B cell (primary cell): ENCODE measurements at regions not wholly inside any gene's neighbourhood (a gene's known extent, or its start where the extent isn't known, plus 50 kb on each side); places are given as distances from the start of the nearest gene placed in this dataset.

Experiments used
- ATAC-seq: fragments of 200-7000 bp; cut with Tn5 transposase; one replicate; pipeline ENCODE4 v1.10.0; 2021; ENCODE audit warnings: low read depth, mild to moderate bottlenecking, moderate number of reproducible peaks, moderate library complexity
- CTCF ChIA-PET: fragments of 350-600 bp; sonication (Branson Sonifier 250); formaldehyde crosslinking; loops from one replicate; lab custom pipeline; 2021; ENCODE audit warnings: antibody characterized with exemption, inconsistent platforms; lab: Charles Lee
- POLR2A ChIA-PET: fragments of 350-600 bp; sonication (Branson Sonifier 250); formaldehyde crosslinking; loops from one replicate; lab custom pipeline; 2021; ENCODE audit warnings: antibody characterized with exemption; lab: Charles Lee
- DNase-seq: peaks from one replicate; pipeline ENCODE4 v3.0.0; 2013
- H2AFZ ChIP-seq: 2 replicates; pipeline ENCODE4 v1.6.1; 2012; ENCODE audit warnings: mild to moderate bottlenecking, low read depth, low read length; ENCODE audit not compliant: insufficient read depth, poor library complexity, severe bottlenecking
- H3K27ac ChIP-seq, 2 donors: 1 replicate in 1 of 2; 2 replicates in 1 of 2; pipeline ENCODE4 v1.5.1; 2012 to 2013; ENCODE audit warnings: low read length in 2 of 2, mild to moderate bottlenecking in 2 of 2, moderate library complexity in 1 of 2
- H3K27me3 ChIP-seq, 4 experiments: fragments of 200-600 bp in 1 of 4; sonication (generic) in 1 of 4; replicated peaks in 1 of 4; 1 replicate in 2 of 4; 2 replicates in 2 of 4; pipeline versions ENCODE4 v1.6.1 to v1.7.0; 2013 to 2016; ENCODE audit warnings: low read length in 3 of 4, mild to moderate bottlenecking in 2 of 4, mixed read lengths in 1 of 4, moderate library complexity in 1 of 4; ENCODE audit not compliant: insufficient read depth in 4 of 4, control insufficient read depth in 3 of 4; ENCODE audit errors: control extremely low read depth in 1 of 4
- H3K36me3 ChIP-seq, 2 experiments: replicated peaks in 1 of 2; 1 replicate in 1 of 2; 2 replicates in 1 of 2; pipeline versions ENCODE4 v1.6.1 to v1.7.1; 2013; ENCODE audit warnings: low read length in 1 of 2; ENCODE audit not compliant: insufficient read depth in 2 of 2, control insufficient read depth in 1 of 2; ENCODE audit errors: control extremely low read depth in 1 of 2, extremely low read depth in 1 of 2
- H3K4me1 ChIP-seq, 2 donors: fragments of 200-600 bp in 1 of 2; sonication (generic) in 1 of 2; 1 replicate in 1 of 2; 2 replicates in 1 of 2; pipeline versions ENCODE4 v1.5.1 to v1.6.1; 2013 to 2017; ENCODE audit warnings: low read length in 2 of 2; ENCODE audit not compliant: control insufficient read depth in 2 of 2, insufficient read depth in 2 of 2
- H3K4me2 ChIP-seq: replicated peaks from 2 replicates; pipeline ENCODE3; 2012; ENCODE audit warnings: mild to moderate bottlenecking, low read depth, low read length; ENCODE audit not compliant: poor library complexity, severe bottlenecking
- H3K4me3 ChIP-seq, 5 experiments: fragments of 200-600 bp in 1 of 5; sonication (generic) in 1 of 5; 1 replicate in 3 of 5; 2 replicates in 2 of 5; pipeline versions ENCODE4 v1.5.1 to v1.7.0; 2011 to 2016; ENCODE audit warnings: low read length in 4 of 5, mild to moderate bottlenecking in 4 of 5, low read depth in 2 of 5, control low read depth in 1 of 5, moderate library complexity in 1 of 5; ENCODE audit not compliant: insufficient read depth in 1 of 5; ENCODE audit errors: control extremely low read depth in 1 of 5, extremely low read depth in 1 of 5
- H3K79me2 ChIP-seq: fragments of 200-600 bp; sonication (generic); one replicate; pipeline ENCODE4 v1.6.0; 2016; ENCODE audit warnings: low read length; ENCODE audit not compliant: control insufficient read depth, insufficient read depth
- H3K9ac ChIP-seq: fragments of 200-600 bp; sonication (generic); 2 replicates; pipeline ENCODE4 v1.6.1; 2017; ENCODE audit warnings: mild to moderate bottlenecking, low read length, moderate library complexity
- H3K9me3 ChIP-seq, 3 donors: one replicate each; pipeline versions ENCODE4 v1.6.1 to v1.7.1; 2013; ENCODE audit warnings: low read length in 2 of 3; ENCODE audit not compliant: control insufficient read depth in 2 of 3, insufficient read depth in 1 of 3; ENCODE audit errors: control extremely low read depth in 1 of 3
- H4K20me1 ChIP-seq: 2 replicates; pipeline ENCODE4 v1.6.0; 2012; ENCODE audit warnings: mild to moderate bottlenecking, low read length; ENCODE audit not compliant: insufficient read depth, control insufficient read depth, poor library complexity, severe bottlenecking
- H3K27ac Mint-ChIP-seq: one replicate; pipeline ENCODE4 v1.8.0; 2021; ENCODE audit warnings: mixed read lengths
- H3K27me3 Mint-ChIP-seq: one replicate; pipeline ENCODE4 v1.8.0; 2021; ENCODE audit warnings: mixed read lengths
- H3K4me1 Mint-ChIP-seq: one replicate; pipeline ENCODE4 v1.8.0; 2021; ENCODE audit warnings: mixed read lengths
- H3K4me3 Mint-ChIP-seq: one replicate; pipeline ENCODE4 v1.8.0; 2021; ENCODE audit warnings: mixed read lengths
- H3K9me3 Mint-ChIP-seq: one replicate; pipeline ENCODE4 v1.8.0; 2022; ENCODE audit warnings: mixed read lengths; ENCODE audit not compliant: insufficient read depth
- EZH2 ChIP-seq: IDR thresholded peaks from 2 replicates; pipeline ENCODE4 v1.6.1; 2012; ENCODE audit warnings: borderline replicate concordance, low read depth, mild to moderate bottlenecking, moderate library complexity, low read length; ENCODE audit not compliant: insufficient read depth, poor library complexity, severe bottlenecking
- WGBS: methylation state at CpG from one replicate; pipeline ENCODE4 v1.1.5; 2013; ENCODE audit warnings: missing lambda C conversion rate; ENCODE audit not compliant: insufficient coverage; 5-methylcytosine and 5-hydroxymethylcytosine counted together
- intact Hi-C: fragments of 100-400 bp; cut with micrococcal nuclease; formaldehyde crosslinking; loops from one replicate; pipeline ENCODE4 v1.10.0; 2022
- TF ChIP-seq, protein P1 (sequence below): fragments of 200-600 bp; IDR thresholded peaks from one replicate; pipeline ENCODE4 v1.8.0; 2022; ENCODE audit warnings: antibody characterized with exemption, mild to moderate bottlenecking

DNA sequence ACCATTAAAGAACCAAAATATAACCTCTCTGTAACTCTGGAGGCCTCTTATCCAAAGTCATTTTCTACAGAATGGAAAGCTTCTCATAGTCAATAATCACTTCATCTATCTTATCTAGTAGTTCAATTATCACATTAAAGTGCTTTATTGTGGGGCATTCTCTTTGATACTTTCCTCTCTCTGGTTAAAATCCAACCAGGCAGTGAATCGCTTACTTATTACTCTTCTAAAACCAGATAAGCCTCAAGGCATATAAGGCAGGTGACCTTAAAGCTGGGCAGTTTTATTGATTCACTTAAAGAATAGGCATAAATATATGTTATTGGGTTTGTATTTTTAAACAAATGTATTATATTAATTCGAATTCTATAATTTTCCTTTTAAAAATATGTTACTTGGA lies 2162.1 kb upstream of the TENM3 start:
- Mint-ChIP-seq H3K27me3 (no peaks in the 10 kb centered on the region), H3K27ac (no peak overlapping the region), H3K4me3 (no peak overlapping the region), H3K9me3 (peaks cover 3% of the 10 kb centered on the region), H3K4me1 (no peaks in the 10 kb centered on the region)
- H3K4me3 ChIP-seq = no peak overlapping the region
- ChIA-PET POLR2A (no interaction called here), CTCF (no interaction called here)
- no peak overlapping the region for H2AFZ ChIP-seq
- H3K9me3 ChIP-seq = no peaks in the 10 kb centered on the region
- ATAC-seq (no peak), DNase-seq (no peak)
- H3K36me3 ChIP-seq = no peaks in the 10 kb centered on the region
- no peaks in the 10 kb centered on the region for H4K20me1 ChIP-seq
- intact Hi-C loops = no loop called here
- H3K27ac ChIP-seq = no peak overlapping the region
- no peaks in the 10 kb centered on the region for H3K27me3 ChIP-seq
- H3K9ac ChIP-seq = no peak overlapping the region
- H3K79me2 ChIP-seq = no peaks in the 10 kb centered on the region
- WGBS = no CpG with 5 or more reads among the region's 2 CpGs
- no peak overlapping the region for H3K4me2 ChIP-seq
- H3K4me1 ChIP-seq = no peaks in the 10 kb centered on the region
- TF ChIP-seq EZH2 = no peak
- TF ChIP-seq, protein P1, sequence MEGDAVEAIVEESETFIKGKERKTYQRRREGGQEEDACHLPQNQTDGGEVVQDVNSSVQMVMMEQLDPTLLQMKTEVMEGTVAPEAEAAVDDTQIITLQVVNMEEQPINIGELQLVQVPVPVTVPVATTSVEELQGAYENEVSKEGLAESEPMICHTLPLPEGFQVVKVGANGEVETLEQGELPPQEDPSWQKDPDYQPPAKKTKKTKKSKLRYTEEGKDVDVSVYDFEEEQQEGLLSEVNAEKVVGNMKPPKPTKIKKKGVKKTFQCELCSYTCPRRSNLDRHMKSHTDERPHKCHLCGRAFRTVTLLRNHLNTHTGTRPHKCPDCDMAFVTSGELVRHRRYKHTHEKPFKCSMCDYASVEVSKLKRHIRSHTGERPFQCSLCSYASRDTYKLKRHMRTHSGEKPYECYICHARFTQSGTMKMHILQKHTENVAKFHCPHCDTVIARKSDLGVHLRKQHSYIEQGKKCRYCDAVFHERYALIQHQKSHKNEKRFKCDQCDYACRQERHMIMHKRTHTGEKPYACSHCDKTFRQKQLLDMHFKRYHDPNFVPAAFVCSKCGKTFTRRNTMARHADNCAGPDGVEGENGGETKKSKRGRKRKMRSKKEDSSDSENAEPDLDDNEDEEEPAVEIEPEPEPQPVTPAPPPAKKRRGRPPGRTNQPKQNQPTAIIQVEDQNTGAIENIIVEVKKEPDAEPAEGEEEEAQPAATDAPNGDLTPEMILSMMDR = no peak

DNA sequence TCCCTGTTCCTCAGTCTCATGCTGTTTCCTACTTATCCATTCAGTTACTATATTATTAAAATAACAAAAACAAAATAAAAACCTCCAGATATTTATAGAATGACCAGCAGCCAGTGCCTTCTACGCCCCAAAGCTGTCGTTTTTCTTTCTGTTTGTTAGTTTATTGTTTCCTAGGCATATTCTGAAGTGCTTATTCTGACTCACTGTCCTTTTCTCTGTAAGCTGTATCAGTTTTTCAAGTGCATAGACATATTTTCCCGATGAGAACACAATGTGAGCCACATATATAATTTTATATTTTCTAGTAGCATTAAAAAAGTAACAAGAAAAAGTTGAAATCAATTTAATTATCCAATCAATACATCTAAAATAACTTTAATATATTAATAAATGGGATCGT lies 2158.6 kb upstream of the TENM3 start:
- POLR2A ChIA-PET = no interaction called here
- H2AFZ ChIP-seq = no peak overlapping the region
- ATAC-seq (no peak), DNase-seq (no peak)
- no peaks in the 10 kb centered on the region for H3K36me3 ChIP-seq
- CTCF ChIA-PET = no interaction called here
- H3K9me3 ChIP-seq = peaks cover 0 to 1% (median 0%) of the 10 kb centered on the region in 3 donors
- intact Hi-C loops = no loop called here
- no peaks in the 10 kb centered on the region for H3K4me1 ChIP-seq
- H3K27me3 Mint-ChIP-seq = no peaks in the 10 kb centered on the region
- no peaks in the 10 kb centered on the region for H4K20me1 ChIP-seq
- no peak overlapping the region for H3K4me3 Mint-ChIP-seq
- H3K4me3 ChIP-seq = no peak overlapping the region
- TF ChIP-seq, protein P1 = no peak
- no peak for TF ChIP-seq EZH2
- no peaks in the 10 kb centered on the region for H3K27me3 ChIP-seq
- no peak overlapping the region for H3K27ac ChIP-seq
- no peaks in the 10 kb centered on the region for H3K4me1 Mint-ChIP-seq
- H3K79me2 ChIP-seq = no peaks in the 10 kb centered on the region
- H3K9me3 Mint-ChIP-seq = peaks cover 3% of the 10 kb centered on the region
- no peak overlapping the region for H3K4me2 ChIP-seq
- no peak overlapping the region for H3K27ac Mint-ChIP-seq
- H3K9ac ChIP-seq = no peak overlapping the region
- WGBS = no CpG with 5 or more reads among the region's 4 CpGs
